ENCODE measurements at regions not wholly inside any gene's neighbourhood (a gene's known extent, or its start where the extent isn't known, plus 50 kb on each side); places are given as distances from the start of the nearest gene placed in this dataset.

DNA sequence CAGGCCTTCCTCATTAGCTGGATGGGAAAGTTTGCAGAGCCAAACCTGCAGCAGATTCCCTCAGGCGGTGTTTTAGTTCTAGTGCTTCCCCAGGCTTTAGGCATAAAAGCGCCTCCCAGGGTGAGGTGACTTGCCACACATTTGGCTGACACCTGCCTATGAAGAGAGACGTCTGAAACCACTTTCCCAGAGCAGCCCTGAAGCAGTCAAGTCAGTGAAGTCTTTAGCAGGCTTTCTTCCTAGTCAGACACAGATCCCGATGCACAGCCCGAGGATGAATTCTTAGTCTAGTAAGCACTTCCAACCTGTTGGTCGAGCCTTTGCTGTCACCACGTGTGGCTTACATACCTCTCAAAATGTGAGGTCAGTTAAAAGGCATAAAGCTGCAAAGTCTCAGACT lies 484.1 kb downstream of the SMARCA1 start:
- TF ChIP-seq, protein P1, sequence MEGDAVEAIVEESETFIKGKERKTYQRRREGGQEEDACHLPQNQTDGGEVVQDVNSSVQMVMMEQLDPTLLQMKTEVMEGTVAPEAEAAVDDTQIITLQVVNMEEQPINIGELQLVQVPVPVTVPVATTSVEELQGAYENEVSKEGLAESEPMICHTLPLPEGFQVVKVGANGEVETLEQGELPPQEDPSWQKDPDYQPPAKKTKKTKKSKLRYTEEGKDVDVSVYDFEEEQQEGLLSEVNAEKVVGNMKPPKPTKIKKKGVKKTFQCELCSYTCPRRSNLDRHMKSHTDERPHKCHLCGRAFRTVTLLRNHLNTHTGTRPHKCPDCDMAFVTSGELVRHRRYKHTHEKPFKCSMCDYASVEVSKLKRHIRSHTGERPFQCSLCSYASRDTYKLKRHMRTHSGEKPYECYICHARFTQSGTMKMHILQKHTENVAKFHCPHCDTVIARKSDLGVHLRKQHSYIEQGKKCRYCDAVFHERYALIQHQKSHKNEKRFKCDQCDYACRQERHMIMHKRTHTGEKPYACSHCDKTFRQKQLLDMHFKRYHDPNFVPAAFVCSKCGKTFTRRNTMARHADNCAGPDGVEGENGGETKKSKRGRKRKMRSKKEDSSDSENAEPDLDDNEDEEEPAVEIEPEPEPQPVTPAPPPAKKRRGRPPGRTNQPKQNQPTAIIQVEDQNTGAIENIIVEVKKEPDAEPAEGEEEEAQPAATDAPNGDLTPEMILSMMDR (IDR thresholded peaks at IDR 0.05), result no peak
- no peak for TF ChIP-seq POLR2A (IDR thresholded peaks at IDR 0.05)
